HPDE6-E6E7 (cell line): ENCODE measurements at regions not wholly inside any gene's neighbourhood (a gene's known extent, or its start where the extent isn't known, plus 50 kb on each side); places are given as distances from the start of the nearest gene placed in this dataset.

Experiments
- DNase-seq: peaks from one replicate; pipeline ENCODE4 v3.0.0; 2011; ENCODE audit warnings: missing footprints; ENCODE audit errors: extremely low spot score

DNA sequence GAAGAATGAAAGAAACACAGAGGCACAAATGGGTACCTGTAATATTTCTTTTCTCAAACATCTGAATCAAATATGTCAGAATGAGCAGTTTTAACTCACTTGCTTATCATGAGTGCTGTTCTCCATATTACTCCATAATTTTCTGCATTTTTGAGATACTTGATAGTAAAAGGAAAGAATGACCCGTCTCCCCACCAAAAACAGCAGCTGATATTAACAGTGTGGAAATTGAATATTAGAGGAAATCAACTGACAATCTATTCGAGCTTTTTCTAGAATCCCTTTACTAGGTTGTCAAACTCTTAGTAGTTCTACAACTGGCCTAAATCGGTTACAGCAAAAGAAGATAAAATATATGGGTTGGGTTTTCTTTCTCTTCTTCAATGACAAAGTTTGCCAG, 49.9 kb upstream of the HELT start:
- DNase-seq: no peak
